ENCODE measurements at regions not wholly inside any gene's neighbourhood (a gene's known extent, or its start where the extent isn't known, plus 50 kb on each side); places are given as distances from the start of the nearest gene placed in this dataset.

DNA sequence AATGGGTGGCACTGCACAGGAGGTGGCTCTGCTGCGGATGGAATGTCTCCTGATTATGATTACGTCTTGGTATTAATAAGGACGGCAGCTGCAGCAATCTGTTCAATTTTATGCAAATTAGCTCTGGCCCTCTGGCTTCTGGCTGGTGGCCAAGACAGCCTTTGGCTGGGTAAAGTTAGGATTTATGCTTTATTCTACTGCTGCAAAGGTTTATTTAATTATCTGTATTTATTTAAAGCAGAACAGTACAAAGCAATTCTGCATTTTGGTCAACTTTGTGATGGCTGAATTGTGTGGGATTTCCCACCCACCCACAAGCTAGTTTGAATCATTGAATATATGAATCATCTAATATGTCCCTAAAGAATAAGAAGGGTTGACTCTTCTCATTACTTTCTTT lies 745.6 kb upstream of the FAM241A start:
- intact Hi-C loops (cut with DNase I), result no loop called here
- WGBS, 4 donors, result 53 to 69% (median 62%) methylated on average over 3 of the region's 3 CpGs
- DNase-seq, result peak in 1 of 7 donors; percentile 48

DNA sequence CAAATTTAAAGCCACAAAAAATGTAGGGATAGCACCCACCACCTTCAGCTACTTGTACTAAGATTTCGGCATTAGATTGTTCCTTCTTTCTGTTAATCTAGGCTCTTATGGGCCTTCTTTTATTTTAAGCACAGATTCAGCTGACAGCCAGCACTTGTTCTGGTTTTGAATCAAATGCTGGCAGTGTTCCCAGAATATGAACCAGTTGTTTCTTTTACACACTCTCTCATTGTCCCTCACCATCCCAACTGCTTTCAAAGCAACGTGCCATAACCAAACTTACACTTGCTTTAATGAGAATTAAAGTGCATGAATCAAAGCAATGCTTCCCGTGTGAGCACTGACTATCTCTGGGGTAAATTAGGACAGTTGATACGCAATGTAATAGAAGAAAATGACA lies 744.5 kb upstream of the FAM241A start:
- no peak overlapping the region for H3K4me3 ChIP-seq
- WGBS, 4 donors, result 44 to 55% (median 48%) methylated on average over 4 of the region's 4 CpGs
- H3K36me3 ChIP-seq (replicated peaks in 1 of 2), result no peaks in the 10 kb centered on the region
- H3K9me3 ChIP-seq (replicated peaks in 1 of 3), result no peaks in the 10 kb centered on the region
- no peaks in the 10 kb centered on the region for H3K27me3 ChIP-seq
- TF ChIP-seq, protein P1, sequence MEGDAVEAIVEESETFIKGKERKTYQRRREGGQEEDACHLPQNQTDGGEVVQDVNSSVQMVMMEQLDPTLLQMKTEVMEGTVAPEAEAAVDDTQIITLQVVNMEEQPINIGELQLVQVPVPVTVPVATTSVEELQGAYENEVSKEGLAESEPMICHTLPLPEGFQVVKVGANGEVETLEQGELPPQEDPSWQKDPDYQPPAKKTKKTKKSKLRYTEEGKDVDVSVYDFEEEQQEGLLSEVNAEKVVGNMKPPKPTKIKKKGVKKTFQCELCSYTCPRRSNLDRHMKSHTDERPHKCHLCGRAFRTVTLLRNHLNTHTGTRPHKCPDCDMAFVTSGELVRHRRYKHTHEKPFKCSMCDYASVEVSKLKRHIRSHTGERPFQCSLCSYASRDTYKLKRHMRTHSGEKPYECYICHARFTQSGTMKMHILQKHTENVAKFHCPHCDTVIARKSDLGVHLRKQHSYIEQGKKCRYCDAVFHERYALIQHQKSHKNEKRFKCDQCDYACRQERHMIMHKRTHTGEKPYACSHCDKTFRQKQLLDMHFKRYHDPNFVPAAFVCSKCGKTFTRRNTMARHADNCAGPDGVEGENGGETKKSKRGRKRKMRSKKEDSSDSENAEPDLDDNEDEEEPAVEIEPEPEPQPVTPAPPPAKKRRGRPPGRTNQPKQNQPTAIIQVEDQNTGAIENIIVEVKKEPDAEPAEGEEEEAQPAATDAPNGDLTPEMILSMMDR (IDR thresholded peaks at IDR 0.05), result no peak
- no peak for TF ChIP-seq POLR2A (IDR thresholded peaks at IDR 0.05)
- DNase-seq, result no peak
- no peaks in the 10 kb centered on the region for H3K4me1 ChIP-seq (replicated peaks in 1 of 2)
- H3K27ac ChIP-seq, result no peak overlapping the region
- intact Hi-C loops (cut with DNase I), result no loop called here

More for the DNA sequence above, 745.6 kb upstream of the FAM241A start:
- no peaks in the 10 kb centered on the region for H3K36me3 ChIP-seq (replicated peaks in 1 of 2)
- no peak overlapping the region for H3K4me3 ChIP-seq
- H3K27ac ChIP-seq, result no peak overlapping the region
- no peaks in the 10 kb centered on the region for H3K27me3 ChIP-seq
- no peaks in the 10 kb centered on the region for H3K4me1 ChIP-seq (replicated peaks in 1 of 2)
- no peaks in the 10 kb centered on the region for H3K9me3 ChIP-seq (replicated peaks in 1 of 3)
- TF ChIP-seq, protein P1 (IDR thresholded peaks at IDR 0.05), result no peak
- TF ChIP-seq POLR2A (IDR thresholded peaks at IDR 0.05), result no peak

DNA sequence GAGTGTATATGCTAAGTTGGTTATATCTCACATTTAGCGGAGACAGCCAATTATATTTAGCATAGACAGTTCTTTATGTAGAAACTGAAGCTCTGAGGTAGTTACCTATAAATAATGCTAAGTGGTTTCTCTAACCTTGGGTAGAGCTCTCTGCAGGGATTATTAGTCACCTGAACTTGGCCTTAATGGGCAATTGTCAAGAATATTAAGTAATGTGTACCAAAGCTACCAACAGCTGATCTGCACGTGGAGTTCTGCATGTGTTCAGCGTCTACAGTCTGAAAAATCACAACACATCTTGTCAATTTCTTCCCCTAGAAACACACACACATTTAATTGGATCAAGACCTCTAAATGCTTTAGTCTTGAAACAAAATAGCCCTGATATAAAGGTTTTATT lies 740.6 kb upstream of the FAM241A start:
- no peaks in the 10 kb centered on the region for H3K4me1 ChIP-seq (replicated peaks in 1 of 2)
- TF ChIP-seq, protein P1 (IDR thresholded peaks at IDR 0.05), result no peak
- TF ChIP-seq POLR2A (IDR thresholded peaks at IDR 0.05), result no peak
- intact Hi-C loops (cut with DNase I), result no loop called here
- H3K27me3 ChIP-seq, result no peaks in the 10 kb centered on the region
- H3K4me3 ChIP-seq, result no peak overlapping the region
- 53 to 75% (median 63%) methylated on average over 3 of the region's 3 CpGs for WGBS, 4 donors
- no peaks in the 10 kb centered on the region for H3K36me3 ChIP-seq (replicated peaks in 1 of 2)
- no peaks in the 10 kb centered on the region for H3K9me3 ChIP-seq (replicated peaks in 1 of 3)
- DNase-seq, result no peak
- H3K27ac ChIP-seq, result no peak overlapping the region

DNA sequence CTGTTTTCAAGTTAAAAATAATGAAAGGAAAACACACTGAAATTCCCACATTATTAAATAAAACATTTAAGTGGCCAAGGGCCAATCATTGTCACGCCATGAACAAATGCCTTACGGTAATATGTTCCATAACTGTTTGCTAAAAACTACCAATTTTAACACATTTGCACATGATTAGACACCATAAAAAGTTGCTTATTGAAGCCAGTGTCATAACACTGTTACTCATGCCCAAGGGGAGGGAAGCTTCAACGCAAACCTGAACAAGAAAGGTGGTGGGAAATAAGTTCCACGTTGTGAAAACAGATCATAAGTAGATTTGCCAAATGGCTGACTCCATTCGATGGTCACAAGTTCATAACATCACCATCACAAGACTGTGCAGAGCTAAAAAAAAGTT lies 739.3 kb upstream of the FAM241A start:
- no peak overlapping the region for H3K4me3 ChIP-seq
- no peak for TF ChIP-seq POLR2A (IDR thresholded peaks at IDR 0.05)
- TF ChIP-seq, protein P1 (IDR thresholded peaks at IDR 0.05), result no peak
- no peak for DNase-seq
- intact Hi-C loops (cut with DNase I), result no loop called here
- H3K4me1 ChIP-seq (replicated peaks in 1 of 2), result no peaks in the 10 kb centered on the region
- H3K27ac ChIP-seq, result no peak overlapping the region
- no peaks in the 10 kb centered on the region for H3K27me3 ChIP-seq
- 64 to 74% (median 67%) methylated on average over 5 of the region's 5 CpGs for WGBS, 4 donors
- no peaks in the 10 kb centered on the region for H3K9me3 ChIP-seq (replicated peaks in 1 of 3)
- H3K36me3 ChIP-seq (replicated peaks in 1 of 2), result no peaks in the 10 kb centered on the region
